Suppressor macrophage (primary cell): ENCODE measurements at regions not wholly inside any gene's neighbourhood (a gene's known extent, or its start where the extent isn't known, plus 50 kb on each side); places are given as distances from the start of the nearest gene placed in this dataset.
"Not testable (repeated sequence)": the region's sequence is repeated elsewhere in the genome, so short reads cannot be mapped to it uniquely, and the experiment has no call there.

Experiments
- DNase-seq, 4 experiments: peaks; one replicate each; pipeline ENCODE4 v3.0.0-alpha.2; 2020 to 2022

DNA sequence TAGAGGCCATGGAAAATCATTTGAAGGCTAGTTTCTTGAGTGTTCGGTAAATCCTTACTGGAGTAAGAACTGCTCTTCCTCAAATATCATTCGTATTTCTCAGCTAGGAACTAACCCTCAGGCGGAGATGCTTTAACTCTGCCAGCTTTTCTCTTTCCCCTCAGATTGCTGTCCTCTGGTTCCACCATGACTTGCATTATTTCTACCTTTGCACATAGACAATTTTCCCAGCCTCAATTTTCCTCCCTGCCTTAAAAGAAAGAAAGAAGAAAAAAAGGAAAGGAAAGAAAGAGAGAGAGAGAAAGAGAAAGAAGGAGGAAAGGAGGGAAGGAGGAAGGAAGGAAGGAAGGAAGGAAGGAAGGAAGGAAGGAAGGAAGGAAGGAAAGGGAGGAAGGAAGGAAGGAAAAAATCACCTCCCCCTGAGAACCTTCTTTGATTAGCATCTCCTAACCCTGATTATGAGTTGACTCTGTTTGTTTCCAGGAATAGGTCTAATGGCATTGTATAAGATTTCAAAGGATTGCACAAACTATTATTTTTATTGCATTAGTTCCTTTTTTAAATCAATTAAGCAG lies 123.3 kb upstream of the FAM204A start:
- DNase-seq = no peak

DNA sequence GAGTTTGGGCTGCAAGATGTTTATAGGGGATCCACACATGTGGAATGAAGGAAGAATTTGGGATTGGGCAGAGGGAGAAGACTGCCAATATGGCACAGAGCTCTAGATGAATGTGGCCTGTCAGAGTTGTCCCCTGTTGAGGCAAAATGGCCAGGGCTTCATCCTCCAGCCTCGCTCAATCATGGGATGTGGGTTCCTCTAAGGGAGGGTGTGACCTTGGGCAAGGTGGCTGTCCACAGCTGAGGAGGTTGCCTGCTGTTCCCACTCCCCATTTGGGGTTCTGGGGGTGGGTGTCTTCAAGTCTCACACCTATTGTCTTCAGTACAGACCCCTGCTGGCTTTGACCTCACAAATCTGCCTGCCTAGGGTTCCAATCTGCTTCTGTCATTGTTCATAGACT lies 121.6 kb upstream of the FAM204A start:
- DNase-seq = no peak

DNA sequence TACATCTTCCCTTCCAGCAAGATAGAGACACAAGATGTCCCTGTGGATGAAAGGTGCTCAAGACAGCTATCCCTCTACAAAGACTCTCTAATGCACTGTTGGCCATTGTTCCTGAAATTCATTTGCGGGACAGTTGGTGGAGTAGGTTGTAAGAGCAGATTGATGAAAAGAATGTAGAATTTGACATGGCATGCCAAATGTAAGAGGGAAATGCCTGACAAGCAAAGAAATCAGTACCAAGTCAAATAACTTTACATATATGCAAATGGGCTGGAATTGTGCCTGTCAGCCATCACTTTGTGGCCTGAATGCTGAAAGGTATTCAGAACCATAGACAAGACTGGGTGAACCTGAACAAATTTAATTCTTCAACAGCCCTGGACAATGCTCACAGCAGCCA lies 120.3 kb upstream of the FAM204A start:
- no peak for DNase-seq

DNA sequence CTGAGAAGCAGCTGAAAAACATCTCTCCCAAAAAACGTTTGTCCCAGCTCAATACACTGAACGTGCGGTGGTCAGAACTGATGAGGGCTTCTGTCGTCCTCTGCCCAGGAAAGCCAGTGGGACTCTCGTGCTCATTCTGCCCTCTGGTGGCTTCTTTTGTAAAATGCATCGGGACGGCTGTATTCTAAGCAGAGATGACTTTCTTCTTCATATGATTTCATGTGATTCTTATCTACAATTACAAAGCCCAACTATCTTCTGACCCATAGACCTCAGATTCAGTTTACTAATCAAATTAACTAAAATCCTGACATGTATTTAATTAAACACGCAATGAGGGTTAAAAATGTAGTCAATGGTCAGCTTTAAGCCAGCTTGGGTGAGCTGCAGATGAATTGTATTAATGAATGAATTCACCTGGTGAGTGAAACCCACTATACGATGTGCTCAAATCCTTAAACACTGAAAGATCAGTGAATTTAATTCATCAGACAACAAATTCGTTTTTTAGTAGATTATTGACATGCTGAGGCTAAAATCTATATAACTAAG lies 117.6 kb upstream of the FAM204A start:
- DNase-seq = peak; percentile 58 to 77 (median 70)

DNA sequence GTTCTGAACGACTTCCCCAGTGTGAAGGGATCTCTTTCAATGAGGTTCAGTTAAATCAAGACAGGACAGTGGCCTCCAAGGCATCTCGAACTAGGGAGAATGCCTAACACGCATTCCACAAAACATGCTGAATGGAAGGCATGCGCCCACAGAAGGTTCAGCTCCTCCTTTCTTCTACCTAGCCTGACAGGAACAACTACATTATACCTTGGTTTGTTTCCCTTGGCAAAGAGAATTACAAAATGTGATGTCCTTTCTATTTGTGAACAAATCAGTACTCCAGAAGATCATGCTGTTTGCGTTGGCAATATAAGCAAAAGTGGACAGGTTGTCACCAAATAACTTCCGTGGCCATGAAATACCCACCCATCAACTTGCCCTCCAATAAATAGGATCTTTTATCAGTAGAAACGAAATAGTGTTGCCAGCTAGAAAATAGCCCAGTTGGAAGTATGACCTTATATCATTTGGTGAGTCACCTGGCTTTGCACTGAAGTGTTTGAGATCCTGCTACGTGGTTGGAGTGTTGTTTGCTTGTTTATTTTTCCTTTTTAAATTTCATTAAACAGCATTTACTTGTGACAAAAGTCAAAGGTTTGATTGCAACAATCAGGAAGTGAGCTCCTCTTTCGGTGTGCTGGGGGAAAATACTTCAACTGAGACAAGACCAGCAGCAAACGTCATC lies 117.0 kb upstream of the FAM204A start:
- DNase-seq = no peak

DNA sequence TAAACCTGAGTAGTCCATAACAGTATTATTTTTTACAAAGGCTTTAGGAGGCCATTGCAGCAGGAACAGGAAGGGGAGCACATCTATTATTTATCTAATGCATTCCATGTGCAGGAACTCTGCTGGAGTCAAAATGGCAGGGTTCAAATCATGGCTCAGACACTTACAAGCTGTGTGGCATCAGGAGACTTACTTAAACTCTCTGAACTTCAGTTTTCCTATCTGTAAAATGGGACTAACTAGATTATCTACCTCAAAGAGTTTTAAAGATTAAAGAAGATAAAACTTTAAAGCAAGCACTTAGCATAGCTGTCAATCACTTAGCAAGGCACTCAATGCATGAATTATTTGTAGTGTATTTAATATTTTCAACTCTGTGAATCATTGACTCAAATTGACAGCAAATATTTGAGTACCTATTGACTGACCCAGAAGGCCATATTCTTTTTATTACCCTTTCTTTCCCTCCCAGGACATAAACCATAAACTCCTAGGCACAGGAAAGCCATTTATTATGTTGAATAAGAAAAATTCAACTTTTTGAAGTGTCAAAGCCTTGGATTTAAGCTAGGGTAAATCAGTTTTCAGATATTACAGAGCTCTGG lies 115.8 kb upstream of the FAM204A start:
- DNase-seq = no peak

DNA sequence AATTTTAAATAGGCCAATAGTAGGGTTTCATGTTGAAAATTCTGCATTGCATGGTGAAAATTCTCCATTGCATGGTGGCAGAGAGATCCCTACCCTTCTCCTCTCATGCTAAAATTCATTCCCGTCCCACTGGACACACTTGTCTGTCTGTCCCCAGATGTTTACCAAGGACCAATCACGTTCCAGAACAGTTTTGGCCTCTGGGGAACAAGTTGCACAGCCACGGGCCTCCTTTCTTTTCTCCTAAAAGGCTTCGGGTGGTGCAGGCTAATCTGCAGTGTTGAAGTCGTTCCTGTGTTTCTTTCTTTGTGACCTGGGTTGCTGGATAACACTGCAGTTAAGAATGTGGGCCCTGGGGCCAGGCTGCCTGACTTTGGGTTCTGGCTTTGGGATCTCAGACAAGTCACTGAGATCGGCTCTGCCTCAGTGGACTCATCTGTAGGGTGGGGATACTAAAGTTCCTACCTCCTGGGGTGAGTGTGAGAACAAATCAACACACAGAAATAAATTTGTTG lies 113.1 kb upstream of the FAM204A start:
- DNase-seq = no peak

DNA sequence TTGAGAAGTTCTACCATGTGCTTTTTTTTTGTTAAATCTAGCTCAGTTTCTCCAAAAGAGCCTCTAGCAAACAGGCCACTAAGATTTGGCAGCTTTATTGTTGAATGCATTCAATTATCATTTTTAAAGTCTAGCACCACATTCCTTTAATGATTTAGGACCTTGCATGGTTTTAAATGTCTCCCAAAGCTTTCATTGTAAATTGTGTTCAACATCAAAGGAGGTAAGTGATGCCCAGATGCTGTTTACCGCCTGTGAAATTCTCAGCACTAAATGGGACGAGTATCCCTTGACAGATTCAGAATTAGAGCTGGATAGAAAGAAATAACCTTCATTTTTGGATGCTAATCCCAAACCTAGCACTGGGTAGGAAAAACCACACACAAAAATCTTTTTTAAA lies 112.1 kb upstream of the FAM204A start:
- no peak for DNase-seq

DNA sequence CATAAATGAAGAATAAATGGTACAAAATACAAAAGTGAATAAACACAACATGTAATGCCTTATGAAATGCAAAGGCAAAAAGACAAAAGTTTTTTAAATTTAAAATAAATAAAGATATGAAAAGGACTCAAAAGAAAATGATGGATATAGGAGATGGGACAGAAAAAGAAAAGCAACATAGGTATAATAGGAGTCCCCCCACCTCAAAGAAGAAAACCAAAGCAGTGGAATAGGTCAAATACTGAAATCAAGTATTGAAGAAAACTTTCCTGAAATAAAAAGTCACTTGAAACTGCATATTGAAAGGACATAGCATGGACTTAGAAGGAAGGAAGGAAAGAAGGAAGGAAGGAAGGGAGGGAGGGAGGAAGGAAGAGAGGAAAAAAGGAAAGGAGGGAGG lies 110.0 kb upstream of the FAM204A start:
- DNase-seq = no peak

DNA sequence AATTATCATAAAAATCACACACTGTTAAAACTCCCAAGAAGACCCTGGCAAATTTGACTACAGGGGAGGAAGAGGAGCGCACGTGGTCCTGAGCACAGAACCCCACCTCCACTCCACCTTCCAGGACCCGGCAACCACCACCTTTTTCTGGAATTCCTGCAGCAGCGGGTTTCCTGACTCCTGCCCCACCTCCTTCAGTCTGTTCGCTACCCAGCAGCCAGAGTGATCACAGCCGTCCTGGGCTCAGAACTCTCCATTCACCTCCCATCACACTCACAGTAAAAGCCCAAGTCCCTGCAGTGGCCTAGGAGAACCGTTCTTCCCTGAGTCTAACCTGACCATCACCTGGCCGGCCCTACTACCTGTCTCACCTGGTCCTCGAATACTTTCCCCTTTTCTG lies 107.4 kb upstream of the FAM204A start:
- no peak for DNase-seq

DNA sequence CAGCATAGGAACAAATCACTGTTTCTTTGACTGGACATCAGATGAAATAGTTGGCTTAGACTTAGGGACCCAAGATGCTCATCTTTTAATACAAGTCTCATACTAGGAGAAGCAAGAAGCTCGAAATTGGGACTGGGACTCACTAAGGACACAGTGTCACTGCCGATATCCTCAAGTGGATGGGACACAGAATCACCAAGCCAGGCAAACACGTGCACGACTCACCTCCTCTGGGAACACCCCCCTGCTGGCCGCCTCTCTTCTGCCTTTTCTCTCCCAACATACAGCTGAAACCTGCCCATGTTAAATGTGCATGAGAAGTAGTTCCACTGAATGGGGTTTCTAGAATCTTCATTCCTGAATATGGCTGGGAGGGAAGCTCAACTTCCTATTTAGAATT lies 106.6 kb upstream of the FAM204A start:
- DNase-seq = no peak

DNA sequence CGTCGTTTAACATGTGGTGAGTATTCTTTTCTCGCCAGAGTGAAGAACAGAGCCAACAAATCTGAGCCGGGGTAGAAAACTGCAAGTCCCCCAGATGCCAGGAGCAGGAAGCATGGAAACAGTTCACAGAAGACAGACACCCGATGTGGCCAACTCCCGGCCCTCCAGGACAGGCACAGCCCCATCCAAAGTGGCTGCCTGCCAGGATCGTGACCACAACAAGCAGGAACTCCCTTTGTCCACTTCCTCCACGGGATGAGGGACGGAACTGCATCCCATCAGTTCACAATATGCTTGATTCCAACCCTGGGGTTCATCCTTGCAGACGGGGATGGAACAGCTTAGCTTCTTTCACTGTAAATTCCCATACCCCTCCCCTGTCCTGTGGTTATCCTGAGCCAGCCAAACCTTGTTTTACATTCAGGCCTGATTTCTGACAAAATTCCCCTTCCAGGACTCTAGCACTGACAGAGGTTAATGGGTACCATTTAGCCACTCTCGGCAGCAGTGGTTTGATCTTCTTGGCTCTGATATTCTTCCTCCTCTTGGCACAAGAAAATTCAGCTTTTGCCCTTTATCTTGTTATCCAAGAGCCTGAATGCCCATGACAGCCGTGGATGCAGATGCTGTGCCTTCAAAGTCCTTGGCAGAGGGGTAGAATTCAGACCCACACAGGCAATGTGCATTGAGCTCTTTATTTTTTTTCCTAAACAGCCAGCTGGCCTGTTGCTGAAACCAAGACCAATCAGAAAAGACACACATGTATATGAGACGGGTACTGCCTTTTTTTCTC lies 105.5 kb upstream of the FAM204A start:
- peak in 3 of 4 experiments; percentile 5 to 9 (median 6) for DNase-seq

DNA sequence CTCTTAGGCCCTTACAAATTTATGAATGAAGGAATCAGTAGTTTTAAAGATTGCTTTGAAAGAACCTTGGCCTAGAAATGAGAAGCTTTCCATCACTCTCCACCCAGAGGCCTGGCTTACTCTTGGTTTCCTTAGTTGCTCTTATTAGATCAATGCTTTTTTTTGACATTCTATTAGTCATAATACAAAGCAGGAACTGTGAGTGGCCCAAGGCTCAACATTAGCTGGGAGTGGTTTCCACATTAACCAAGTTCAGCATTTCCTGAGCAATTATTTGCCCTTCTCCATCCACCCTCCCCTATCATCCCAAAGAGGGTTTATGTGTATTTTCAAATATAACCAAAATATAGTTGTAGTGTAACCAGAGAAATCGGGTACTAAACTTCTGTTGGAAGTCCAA lies 103.4 kb upstream of the FAM204A start:
- DNase-seq = peak in 3 of 4 experiments; percentile 4 to 16 (median 6)

DNA sequence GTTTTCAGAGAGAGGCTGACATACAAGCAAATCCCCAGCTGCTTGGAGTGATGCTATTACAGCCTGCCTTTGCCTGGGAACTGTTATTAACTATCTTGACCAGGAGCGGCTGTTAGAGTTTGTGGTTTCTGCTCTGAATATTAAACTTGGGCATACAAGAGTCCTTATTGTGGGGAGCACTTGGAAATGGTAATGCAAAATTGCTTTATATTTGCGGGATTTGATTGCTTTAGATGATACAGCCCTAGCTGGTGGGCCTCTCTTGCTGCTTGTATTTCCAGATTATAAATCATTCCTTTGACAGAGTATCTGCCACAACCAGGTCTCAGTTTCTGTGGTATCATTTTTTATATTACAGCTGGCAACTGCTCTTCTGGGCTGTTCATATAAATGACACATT lies 101.9 kb upstream of the FAM204A start:
- no peak for DNase-seq

DNA sequence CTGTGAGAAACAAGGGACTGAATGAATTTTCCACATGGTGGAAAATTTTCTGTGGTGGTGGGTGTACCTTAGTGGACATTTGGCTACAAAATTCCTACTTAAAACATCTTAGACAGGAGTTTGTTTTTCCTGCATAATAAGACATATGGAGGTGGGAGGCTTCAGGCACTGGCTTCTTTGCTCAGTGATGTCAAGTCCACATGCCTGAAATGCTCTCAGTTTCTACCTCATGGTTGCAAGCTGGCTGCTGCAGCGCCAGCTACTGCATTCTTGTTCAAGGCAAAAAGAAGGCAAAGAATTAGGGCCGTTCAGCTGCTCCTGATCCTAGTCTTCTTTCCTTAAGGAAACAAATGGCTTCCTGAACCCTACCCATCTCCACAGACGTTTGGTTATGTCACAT lies 99.9 kb upstream of the FAM204A start:
- no peak for DNase-seq

DNA sequence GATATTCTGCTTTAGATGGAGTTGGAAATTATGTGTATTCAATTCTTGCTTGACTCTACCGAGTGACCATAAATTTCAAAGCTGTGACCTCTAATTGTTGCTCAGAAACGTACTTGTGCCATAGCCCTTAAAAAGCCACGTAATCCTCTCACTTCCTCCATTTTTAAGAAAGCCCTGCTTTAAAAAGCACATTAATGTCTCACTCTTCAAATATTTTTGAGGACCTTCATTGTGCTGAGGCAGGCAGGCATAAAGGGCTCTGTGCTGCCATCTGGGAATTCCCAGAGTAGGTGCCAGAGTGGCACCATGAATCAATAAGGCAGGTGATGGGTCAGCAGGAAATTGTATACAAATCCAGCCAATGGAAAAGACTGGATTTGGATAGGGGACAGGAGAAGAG lies 97.7 kb upstream of the FAM204A start:
- DNase-seq = no peak

DNA sequence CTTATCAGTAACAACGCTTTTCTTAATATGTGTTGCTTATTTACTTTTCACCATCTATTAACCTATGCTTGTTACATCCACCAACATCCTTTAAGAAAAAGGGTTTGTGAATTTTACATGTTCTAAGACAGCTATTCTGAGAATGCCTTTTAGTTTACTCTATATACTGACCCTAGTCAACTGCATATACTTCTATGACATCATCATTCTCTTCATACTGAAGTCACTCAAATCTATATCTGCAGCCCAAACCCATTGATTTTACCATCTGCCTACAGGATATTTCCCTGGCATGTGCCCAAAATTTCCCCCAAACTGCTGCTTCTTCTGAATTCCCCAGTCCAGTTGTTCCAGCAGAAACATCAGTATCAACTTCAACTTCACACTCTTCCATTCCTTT lies 94.6 kb upstream of the FAM204A start:
- no peak for DNase-seq

DNA sequence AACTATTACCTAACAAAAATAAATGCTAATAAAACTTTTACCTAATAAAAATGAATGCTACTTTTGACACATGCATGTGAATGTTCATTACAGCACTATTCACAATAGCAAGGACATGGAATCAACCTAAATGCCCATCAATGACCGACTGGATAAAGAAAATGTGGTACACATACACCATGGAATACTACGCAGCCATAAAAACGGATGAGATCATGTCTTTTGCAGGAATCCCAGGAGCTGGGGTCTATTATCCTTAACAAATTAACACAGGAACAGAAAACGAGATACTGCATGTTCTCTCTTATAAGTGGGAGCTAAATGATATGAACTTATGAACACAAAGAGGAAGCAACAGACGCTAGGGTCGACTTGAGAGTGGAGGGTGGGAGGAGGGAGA lies 88.1 kb upstream of the FAM204A start:
- DNase-seq = no peak

DNA sequence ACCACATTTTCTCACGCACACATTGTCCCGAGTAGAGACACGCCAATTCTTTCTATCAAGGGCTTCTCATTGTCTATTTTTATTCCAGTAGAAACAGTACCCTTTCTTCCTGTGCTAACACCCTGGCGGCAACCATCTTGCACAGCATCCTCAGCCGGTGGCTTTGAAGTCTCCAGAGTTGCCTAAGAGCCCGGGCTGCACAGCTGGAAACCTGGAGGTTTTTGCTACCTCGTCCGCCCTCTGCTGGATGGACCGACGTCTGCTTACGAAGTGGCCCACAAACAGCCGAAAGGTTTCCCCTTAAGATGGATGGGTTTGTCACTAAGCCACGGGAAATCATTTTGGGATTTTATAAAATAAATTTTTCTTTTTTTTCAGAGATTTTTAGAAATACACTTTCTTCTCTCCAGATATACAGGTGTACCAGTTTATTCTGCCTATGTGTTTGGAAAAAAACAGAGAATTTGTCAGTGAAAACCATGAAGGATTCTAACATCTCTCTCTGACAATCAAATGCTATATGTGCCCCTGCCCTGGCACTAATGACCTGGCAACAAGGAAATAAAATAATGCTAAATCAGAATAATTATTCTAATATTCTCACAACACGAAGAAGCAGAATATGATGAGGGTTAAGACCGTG lies 81.8 kb upstream of the FAM204A start:
- peak; percentile 70 to 83 (median 76) for DNase-seq

DNA sequence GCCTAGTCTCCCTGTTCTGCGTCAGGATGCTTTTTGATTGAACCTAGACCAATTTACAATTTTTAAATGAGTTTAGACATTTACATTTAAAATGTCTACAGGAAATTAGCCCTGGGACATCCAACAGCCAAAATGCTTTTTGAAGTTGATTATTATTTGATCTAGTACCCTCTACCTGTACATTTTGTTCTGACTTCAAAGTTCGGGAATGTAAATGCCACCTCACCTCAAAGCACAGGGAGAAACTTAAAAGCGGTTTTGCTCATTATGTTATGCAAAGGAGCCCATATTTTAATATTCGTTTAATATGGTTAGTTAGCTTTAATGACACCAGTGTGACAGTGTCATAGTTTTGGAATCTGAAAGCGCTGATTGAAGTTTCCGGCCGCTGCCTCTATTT lies 80.1 kb upstream of the FAM204A start:
- DNase-seq = no peak

DNA sequence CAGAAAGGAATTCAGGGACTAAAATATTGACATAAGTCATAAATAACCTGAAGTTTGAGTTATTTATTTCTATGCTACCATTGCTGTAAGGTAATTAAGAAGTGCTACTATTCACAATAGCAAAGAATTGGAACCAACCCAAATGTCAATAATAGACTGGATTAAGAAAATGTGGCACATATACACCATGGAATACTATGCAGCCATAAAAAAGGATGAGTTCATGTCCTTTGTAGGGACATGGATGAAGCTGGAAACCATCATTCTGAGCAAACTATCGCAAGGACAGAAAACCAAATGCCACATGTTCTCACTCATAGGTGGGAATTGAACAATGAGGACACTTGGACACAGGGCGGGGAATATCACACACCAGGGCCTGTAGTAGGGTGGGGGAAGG lies 77.9 kb upstream of the FAM204A start:
- DNase-seq = not testable (repeated sequence)

DNA sequence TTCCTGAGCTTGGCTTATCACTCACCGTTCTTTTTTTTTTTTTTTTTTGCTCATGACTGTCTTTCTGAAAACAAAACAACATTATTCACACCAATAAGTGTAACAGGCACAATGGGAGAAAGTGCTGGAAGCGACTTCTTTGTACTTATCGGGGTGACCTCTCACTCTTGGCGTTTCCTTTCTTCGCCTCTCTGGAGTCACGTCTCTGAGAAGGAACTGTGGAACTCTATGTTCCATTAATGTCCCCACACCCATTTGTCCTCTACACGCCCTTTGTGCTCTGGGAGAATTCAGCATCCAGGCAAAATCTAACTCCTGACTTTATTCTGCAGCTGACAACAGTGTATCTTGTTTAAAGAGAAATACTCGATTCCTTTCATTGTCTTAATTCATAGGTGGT lies 70.8 kb upstream of the FAM204A start:
- no peak for DNase-seq
